H9 (cell line): ENCODE measurements at regions not wholly inside any gene's neighbourhood (a gene's known extent, or its start where the extent isn't known, plus 50 kb on each side); places are given as distances from the start of the nearest gene placed in this dataset.

Experiments used
- DNase-seq: peaks from one replicate; pipeline ENCODE4 v3.0.0-alpha.2; 2017
- H2AFZ ChIP-seq: one replicate; pipeline ENCODE4 v1.6.1; 2013; ENCODE audit warnings: mild to moderate bottlenecking, low read length, control low read depth, moderate library complexity
- H2AK5ac ChIP-seq: 2 replicates; pipeline ENCODE4 v1.6.1; 2013; ENCODE audit warnings: low read length, control low read depth, mixed read lengths; ENCODE audit not compliant: insufficient read length
- H2BK120ac ChIP-seq: one replicate; pipeline ENCODE4 v1.6.1; 2013; ENCODE audit warnings: low read depth, mild to moderate bottlenecking, low read length, control low read depth, inconsistent platforms; ENCODE audit not compliant: poor library complexity, severe bottlenecking
- H2BK12ac ChIP-seq: 2 replicates; pipeline ENCODE4 v1.6.1; 2013; ENCODE audit warnings: low read length, control low read depth, mixed read lengths, low read depth; ENCODE audit not compliant: insufficient read length
- H2BK15ac ChIP-seq: 2 replicates; pipeline ENCODE4 v1.6.1; 2013; ENCODE audit warnings: low read depth, low read length, control low read depth
- H2BK20ac ChIP-seq: one replicate; pipeline ENCODE4 v1.6.1; 2013; ENCODE audit warnings: low read depth, mild to moderate bottlenecking, low read length, control low read depth, inconsistent platforms; ENCODE audit not compliant: poor library complexity, severe bottlenecking
- H2BK5ac ChIP-seq: 2 replicates; pipeline ENCODE4 v1.6.1; 2013; ENCODE audit warnings: low read length, control low read depth, mixed read lengths; ENCODE audit not compliant: insufficient read length
- H3K14ac ChIP-seq: 2 replicates; pipeline ENCODE4 v1.6.1; 2013; ENCODE audit warnings: low read length, control low read depth; ENCODE audit not compliant: insufficient read depth
- H3K18ac ChIP-seq: 2 replicates; pipeline ENCODE4 v1.6.1; 2013; ENCODE audit warnings: low read depth, mild to moderate bottlenecking, mixed read lengths, low read length, control low read depth; ENCODE audit not compliant: insufficient read length
- H3K23ac ChIP-seq: 2 replicates; pipeline ENCODE4 v1.6.1; 2013; ENCODE audit warnings: low read length, control low read depth, mixed read lengths, low read depth; ENCODE audit not compliant: insufficient read length
- H3K23me2 ChIP-seq: 2 replicates; pipeline ENCODE4 v1.6.1; 2013; ENCODE audit warnings: low read depth, mild to moderate bottlenecking, mixed read lengths, low read length, control low read depth; ENCODE audit not compliant: insufficient read length, poor library complexity, severe bottlenecking
- H3K27ac ChIP-seq: 2 replicates; pipeline ENCODE4 v1.5.1; 2013; ENCODE audit warnings: low read length, control low read depth, mixed read lengths, low read depth; ENCODE audit not compliant: insufficient read length
- H3K27me3 ChIP-seq: 2 replicates; pipeline ENCODE4 v1.6.1; 2013; ENCODE audit warnings: low read length, control low read depth, inconsistent platforms; ENCODE audit not compliant: insufficient read depth
- H3K4ac ChIP-seq: 2 replicates; pipeline ENCODE4 v1.6.1; 2013; ENCODE audit warnings: low read depth, mild to moderate bottlenecking, control low read depth, inconsistent platforms, low read length, moderate library complexity
- H3K4me1 ChIP-seq: 2 replicates; pipeline ENCODE4 v1.6.1; 2013; ENCODE audit warnings: low read length, control low read depth, inconsistent platforms; ENCODE audit not compliant: insufficient read depth
- H3K4me2 ChIP-seq: 2 replicates; pipeline ENCODE4 v1.6.1; 2013; ENCODE audit warnings: low read length, control low read depth, mixed read lengths; ENCODE audit not compliant: insufficient read length, insufficient read depth
- H3K56ac ChIP-seq: 2 replicates; pipeline ENCODE4 v1.6.1; 2013; ENCODE audit warnings: low read depth, mild to moderate bottlenecking, mixed read lengths, low read length, control low read depth; ENCODE audit not compliant: insufficient read length
- H3K79me1 ChIP-seq: 2 replicates; pipeline ENCODE4 v1.6.1; 2013; ENCODE audit warnings: low read depth, mild to moderate bottlenecking, moderate library complexity, low read length, control low read depth, inconsistent platforms; ENCODE audit not compliant: insufficient read depth, poor library complexity, severe bottlenecking
- H3K79me2 ChIP-seq: 2 replicates; pipeline ENCODE4 v1.6.1; 2013; ENCODE audit warnings: low read length, control low read depth, inconsistent platforms; ENCODE audit not compliant: insufficient read depth
- H3K9ac ChIP-seq: 2 replicates; pipeline ENCODE4 v1.6.1; 2013; ENCODE audit warnings: low read length, control low read depth, mixed read lengths; ENCODE audit not compliant: insufficient read length; ENCODE audit errors: extremely low read depth
- H3K9me3 ChIP-seq: one replicate; pipeline ENCODE4 v1.6.1; 2013; ENCODE audit warnings: low read depth, low read length, inconsistent platforms; ENCODE audit not compliant: control insufficient read depth
- H3T11ph ChIP-seq: one replicate; pipeline ENCODE4 v1.6.1; 2013; ENCODE audit warnings: mild to moderate bottlenecking, low read length, control low read depth, inconsistent platforms
- H4K20me1 ChIP-seq: one replicate; pipeline ENCODE4 v1.6.1; 2013; ENCODE audit not compliant: control insufficient read depth, insufficient read length, insufficient read depth
- H4K5ac ChIP-seq: 2 replicates; pipeline ENCODE4 v1.6.1; 2013; ENCODE audit warnings: low read depth, mild to moderate bottlenecking, mixed read lengths, low read length, control low read depth; ENCODE audit not compliant: insufficient read length
- H4K8ac ChIP-seq: replicated peaks from 2 replicates; pipeline ENCODE4 v1.6.1; 2013; ENCODE audit warnings: low read length, control low read depth, mixed read lengths, low read depth; ENCODE audit not compliant: insufficient read length
- H4K91ac ChIP-seq: 2 replicates; pipeline ENCODE4 v1.6.1; 2013; ENCODE audit warnings: low read depth, mild to moderate bottlenecking, moderate library complexity, mixed read lengths, low read length, control low read depth; ENCODE audit not compliant: insufficient read length
- H3K27ac Mint-ChIP-seq, 3 experiments: 2 replicates in 2 of 3; 3 replicates in 1 of 3; pipeline ENCODE4 v1.8.0; 2020 to 2021; ENCODE audit warnings: mixed read lengths in 3 of 3, mild to moderate bottlenecking in 1 of 3, moderate library complexity in 1 of 3
- H3K27me3 Mint-ChIP-seq: 2 replicates; pipeline ENCODE4 v1.8.0; 2021; ENCODE audit warnings: low read depth, mild to moderate bottlenecking, moderate library complexity, mixed read lengths
- H3K36me3 Mint-ChIP-seq, 3 experiments: 2 replicates in 2 of 3; 3 replicates in 1 of 3; pipeline ENCODE4 v1.8.0; 2020 to 2021; ENCODE audit warnings: low read depth in 3 of 3, mixed read lengths in 3 of 3; ENCODE audit not compliant: insufficient read depth in 1 of 3
- H3K4me1 Mint-ChIP-seq, 2 experiments: 2 replicates each; pipeline ENCODE4 v1.8.0; 2020; ENCODE audit warnings: mixed read lengths in 2 of 2
- H3K4me3 Mint-ChIP-seq, 2 experiments: 2 replicates in 1 of 2; 3 replicates in 1 of 2; pipeline ENCODE4 v1.8.0; 2020 to 2021; ENCODE audit warnings: mild to moderate bottlenecking in 2 of 2, mixed read lengths in 2 of 2, moderate library complexity in 1 of 2
- H3K9me3 Mint-ChIP-seq, 2 experiments: 2 replicates in 1 of 2; 3 replicates in 1 of 2; pipeline ENCODE4 v1.8.0; 2020; ENCODE audit warnings: mild to moderate bottlenecking in 2 of 2, mixed read lengths in 2 of 2, moderate library complexity in 1 of 2
- WGBS: extraction: QIAGEN DNeasy Blood & Tissue Kit; methylation state at CpG from one replicate; pipeline ENCODE4 v1.1.7; 2013; ENCODE audit warnings: missing lambda C conversion rate, low lambda C conversion rate, mixed read lengths; ENCODE audit not compliant: insufficient read length; ENCODE audit errors: extremely low coverage; 5-methylcytosine and 5-hydroxymethylcytosine counted together
- TF ChIP-seq, protein P1 (sequence below): fragments of 200-600 bp; sonication (generic); conservative IDR thresholded peaks from 3 replicates; pipeline ENCODE4 v1.8.0; 2021; ENCODE audit warnings: antibody characterized with exemption, mild to moderate bottlenecking

DNA sequence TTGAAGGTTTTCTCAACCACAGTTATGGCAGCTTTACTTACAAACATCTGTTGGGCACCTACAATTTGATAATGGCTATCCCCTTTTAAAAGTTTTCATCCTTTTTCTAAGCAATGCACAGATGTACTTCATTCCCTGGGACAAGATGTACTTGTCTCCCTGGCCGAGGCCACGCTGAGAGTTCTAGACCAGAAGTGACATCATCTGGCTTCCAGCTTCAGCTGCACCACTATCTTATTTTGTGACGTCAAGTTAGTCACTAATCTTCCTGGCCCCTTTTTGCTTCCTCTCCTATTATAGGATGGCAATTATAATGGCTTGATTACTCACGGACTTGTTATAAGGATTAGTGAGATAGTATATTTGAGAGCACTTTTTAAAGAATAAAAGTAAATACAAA, 386.4 kb downstream of the BCL11A start:
- Mint-ChIP-seq H3K27ac (no peak overlapping the region), H3K4me3 (no peak overlapping the region)
- WGBS = no CpG with 5 or more reads among the region's 4 CpGs

More for the DNA sequence above, 386.4 kb downstream of the BCL11A start:
- H2BK120ac ChIP-seq = no peak overlapping the region
- Mint-ChIP-seq H3K4me1 (no peaks in the 10 kb centered on the region), H3K36me3 (no peaks in the 10 kb centered on the region), H3K27me3 (no peaks in the 10 kb centered on the region; the same call in 1 of the 2 replicates), H3K9me3 (no peaks in the 10 kb centered on the region)
- H3K23ac ChIP-seq = no peak overlapping the region
- H3K23me2 ChIP-seq = peaks cover 3% of the 10 kb centered on the region
- no peak overlapping the region for H3K9ac ChIP-seq
- no peak overlapping the region for H2BK5ac ChIP-seq
- no peak overlapping the region for H2AFZ ChIP-seq
- no peaks in the 10 kb centered on the region for H4K20me1 ChIP-seq
- no peak overlapping the region for H3K18ac ChIP-seq
- H4K91ac ChIP-seq = no peak overlapping the region
- H3K56ac ChIP-seq = no peak overlapping the region
- no peaks in the 10 kb centered on the region for H3K79me2 ChIP-seq
- no peak overlapping the region for H3K4me2 ChIP-seq
- no peak overlapping the region for H3T11ph ChIP-seq
- no peak overlapping the region for H3K27ac ChIP-seq
- no peak overlapping the region for H2AK5ac ChIP-seq
- no peak overlapping the region for H3K14ac ChIP-seq
- no peaks in the 10 kb centered on the region for H3K9me3 ChIP-seq
- no peaks in the 10 kb centered on the region for H3K27me3 ChIP-seq
- no peak overlapping the region for H2BK20ac ChIP-seq
- H4K5ac ChIP-seq = no peak overlapping the region
- H4K8ac ChIP-seq = no peak overlapping the region
- H3K4me1 ChIP-seq = no peaks in the 10 kb centered on the region
- no peaks in the 10 kb centered on the region for H3K79me1 ChIP-seq
- H2BK12ac ChIP-seq = no peak overlapping the region
- no peak for DNase-seq
- H2BK15ac ChIP-seq = no peak overlapping the region
- no peak overlapping the region for H3K4ac ChIP-seq
- TF ChIP-seq, protein P1, sequence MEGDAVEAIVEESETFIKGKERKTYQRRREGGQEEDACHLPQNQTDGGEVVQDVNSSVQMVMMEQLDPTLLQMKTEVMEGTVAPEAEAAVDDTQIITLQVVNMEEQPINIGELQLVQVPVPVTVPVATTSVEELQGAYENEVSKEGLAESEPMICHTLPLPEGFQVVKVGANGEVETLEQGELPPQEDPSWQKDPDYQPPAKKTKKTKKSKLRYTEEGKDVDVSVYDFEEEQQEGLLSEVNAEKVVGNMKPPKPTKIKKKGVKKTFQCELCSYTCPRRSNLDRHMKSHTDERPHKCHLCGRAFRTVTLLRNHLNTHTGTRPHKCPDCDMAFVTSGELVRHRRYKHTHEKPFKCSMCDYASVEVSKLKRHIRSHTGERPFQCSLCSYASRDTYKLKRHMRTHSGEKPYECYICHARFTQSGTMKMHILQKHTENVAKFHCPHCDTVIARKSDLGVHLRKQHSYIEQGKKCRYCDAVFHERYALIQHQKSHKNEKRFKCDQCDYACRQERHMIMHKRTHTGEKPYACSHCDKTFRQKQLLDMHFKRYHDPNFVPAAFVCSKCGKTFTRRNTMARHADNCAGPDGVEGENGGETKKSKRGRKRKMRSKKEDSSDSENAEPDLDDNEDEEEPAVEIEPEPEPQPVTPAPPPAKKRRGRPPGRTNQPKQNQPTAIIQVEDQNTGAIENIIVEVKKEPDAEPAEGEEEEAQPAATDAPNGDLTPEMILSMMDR = no peak
